ENCODE measurements at regions not wholly inside any gene's neighbourhood (a gene's known extent, or its start where the extent isn't known, plus 50 kb on each side); places are given as distances from the start of the nearest gene placed in this dataset.

- Histone ChIP-seq H4K8ac (ENCODE audit: low read depth, low read length) (no peak overlapping the region), H3K4me1 (ENCODE audit: control insufficient read depth, low read depth, low read length) (no peaks in the 10 kb centered on the region), H4K5ac (ENCODE audit: low read length) (no peak overlapping the region), H3K4me3 (ENCODE audit: low read length) (no peak overlapping the region), H2AK5ac (ENCODE audit: low read length) (no peak overlapping the region), H3K27ac (ENCODE audit: low read depth, low read length) (no peak overlapping the region), H3K79me2 (ENCODE audit: control insufficient read depth, insufficient read depth, low read length) (no peaks in the 10 kb centered on the region), H3K56ac (ENCODE audit: low read length) (no peak overlapping the region), H3K9ac (ENCODE audit: low read length) (no peak overlapping the region), H2BK5ac (ENCODE audit: low read length) (no peak overlapping the region), H3K27me3 (ENCODE audit: insufficient read depth, low read length, poor library complexity) (no peaks in the 10 kb centered on the region), H3K4me2 (ENCODE audit: low read length) (no peak overlapping the region), H2BK15ac (replicated peaks; ENCODE audit: low read depth) (no peak overlapping the region), H3K79me1 (ENCODE audit: low read length) (no peaks in the 10 kb centered on the region), H3K23ac (ENCODE audit: low read length) (no peak overlapping the region), H3K36me3 (ENCODE audit: control insufficient read depth, insufficient read depth, low read length) (no peaks in the 10 kb centered on the region), H3K18ac (ENCODE audit: low read length) (no peak overlapping the region), H3K4ac (ENCODE audit: low read depth, low read length) (no peak overlapping the region), H2BK120ac (ENCODE audit: low read depth, low read length) (no peak overlapping the region)
- WGBS (ENCODE audit: extremely low coverage, insufficient coverage, low lambda C conversion rate), result no CpG with 5 or more reads among the region's 7 CpGs
- DNase-seq, result no peak
Measured at GRCh38 chr2:9764153-9764778, 79.0 kb upstream of the TAF1B start.

- Histone ChIP-seq H3K27ac (ENCODE audit: low read depth, low read length) (no peak overlapping the region), H3K79me1 (ENCODE audit: low read length) (no peaks in the 10 kb centered on the region), H3K79me2 (ENCODE audit: control insufficient read depth, insufficient read depth, low read length) (no peaks in the 10 kb centered on the region), H2AK5ac (ENCODE audit: low read length) (no peak overlapping the region), H3K36me3 (ENCODE audit: control insufficient read depth, insufficient read depth, low read length) (no peaks in the 10 kb centered on the region), H3K9ac (ENCODE audit: low read length) (no peak overlapping the region), H2BK120ac (ENCODE audit: low read depth, low read length) (no peak overlapping the region), H4K8ac (ENCODE audit: low read depth, low read length) (no peak overlapping the region), H3K23ac (ENCODE audit: low read length) (no peak overlapping the region), H4K5ac (ENCODE audit: low read length) (no peak overlapping the region), H2BK5ac (ENCODE audit: low read length) (no peak overlapping the region), H3K56ac (ENCODE audit: low read length) (peak overlapping the region; percentile 61), H3K27me3 (ENCODE audit: insufficient read depth, low read length, poor library complexity) (no peaks in the 10 kb centered on the region), H3K4me3 (ENCODE audit: low read length) (no peak overlapping the region), H2BK15ac (replicated peaks; ENCODE audit: low read depth) (no peak overlapping the region), H3K4ac (ENCODE audit: low read depth, low read length) (no peak overlapping the region), H3K4me1 (ENCODE audit: control insufficient read depth, low read depth, low read length) (no peaks in the 10 kb centered on the region), H3K4me2 (ENCODE audit: low read length) (no peak overlapping the region), H3K18ac (ENCODE audit: low read length) (no peak overlapping the region)
- peak; percentile 44 for DNase-seq
- WGBS (ENCODE audit: extremely low coverage, insufficient coverage, low lambda C conversion rate), result no CpG with 5 or more reads among the region's 18 CpGs
Measured at GRCh38 chr2:9765611-9766531, 77.4 kb upstream of the TAF1B start.

GRCh38 chr2:9767656-9768281, 75.5 kb upstream of the TAF1B start:
- Histone ChIP-seq H2BK15ac (replicated peaks; ENCODE audit: low read depth) (no peak overlapping the region), H3K23ac (ENCODE audit: low read length) (no peak overlapping the region), H2AK5ac (ENCODE audit: low read length) (no peak overlapping the region), H3K36me3 (ENCODE audit: control insufficient read depth, insufficient read depth, low read length) (no peaks in the 10 kb centered on the region), H3K4ac (ENCODE audit: low read depth, low read length) (no peak overlapping the region), H3K4me1 (ENCODE audit: control insufficient read depth, low read depth, low read length) (no peaks in the 10 kb centered on the region), H3K4me3 (ENCODE audit: low read length) (no peak overlapping the region), H3K79me1 (ENCODE audit: low read length) (no peaks in the 10 kb centered on the region), H3K9ac (ENCODE audit: low read length) (no peak overlapping the region), H4K8ac (ENCODE audit: low read depth, low read length) (no peak overlapping the region), H3K18ac (ENCODE audit: low read length) (no peak overlapping the region), H2BK5ac (ENCODE audit: low read length) (no peak overlapping the region), H2BK120ac (ENCODE audit: low read depth, low read length) (no peak overlapping the region), H3K56ac (ENCODE audit: low read length) (no peak overlapping the region), H3K27me3 (ENCODE audit: insufficient read depth, low read length, poor library complexity) (no peaks in the 10 kb centered on the region), H3K4me2 (ENCODE audit: low read length) (no peak overlapping the region), H3K27ac (ENCODE audit: low read depth, low read length) (no peak overlapping the region), H4K5ac (ENCODE audit: low read length) (no peak overlapping the region), H3K79me2 (ENCODE audit: control insufficient read depth, insufficient read depth, low read length) (no peaks in the 10 kb centered on the region)
- DNase-seq, result no peak
- WGBS (ENCODE audit: extremely low coverage, insufficient coverage, low lambda C conversion rate), result no CpG with 5 or more reads among the region's 17 CpGs

- no peak overlapping the region for H3K23ac ChIP-seq (ENCODE audit: low read length)
- no peak overlapping the region for H2BK120ac ChIP-seq (ENCODE audit: low read depth, low read length)
- H4K8ac ChIP-seq (ENCODE audit: low read depth, low read length), result no peak overlapping the region
- no peak overlapping the region for H2BK5ac ChIP-seq (ENCODE audit: low read length)
- no peaks in the 10 kb centered on the region for H3K4me1 ChIP-seq (ENCODE audit: control insufficient read depth, low read depth, low read length)
- no peak overlapping the region for H2BK15ac ChIP-seq (replicated peaks; ENCODE audit: low read depth)
- peak overlapping the region; percentile 51 for H3K56ac ChIP-seq (ENCODE audit: low read length)
- H3K79me2 ChIP-seq (ENCODE audit: control insufficient read depth, insufficient read depth, low read length), result no peaks in the 10 kb centered on the region
- H3K18ac ChIP-seq (ENCODE audit: low read length), result no peak overlapping the region
- H3K27me3 ChIP-seq (ENCODE audit: insufficient read depth, low read length, poor library complexity), result no peaks in the 10 kb centered on the region
- no peak overlapping the region for H3K4me3 ChIP-seq (ENCODE audit: low read length)
- no peak overlapping the region for H3K4me2 ChIP-seq (ENCODE audit: low read length)
- no peak overlapping the region for H3K9ac ChIP-seq (ENCODE audit: low read length)
- H3K27ac ChIP-seq (ENCODE audit: low read depth, low read length), result no peak overlapping the region
- no CpG with 5 or more reads among the region's 12 CpGs for WGBS (ENCODE audit: extremely low coverage, insufficient coverage, low lambda C conversion rate)
- DNase-seq, result peak; percentile 89
- H3K36me3 ChIP-seq (ENCODE audit: control insufficient read depth, insufficient read depth, low read length), result no peaks in the 10 kb centered on the region
- H3K4ac ChIP-seq (ENCODE audit: low read depth, low read length), result no peak overlapping the region
- no peak overlapping the region for H2AK5ac ChIP-seq (ENCODE audit: low read length)
- no peak overlapping the region for H4K5ac ChIP-seq (ENCODE audit: low read length)
- no peaks in the 10 kb centered on the region for H3K79me1 ChIP-seq (ENCODE audit: low read length)
Measured at GRCh38 chr2:9768388-9768787, 74.9 kb upstream of the TAF1B start.

GRCh38 chr2:9769171-9770005, 73.9 kb upstream of the TAF1B start:
- Histone ChIP-seq H3K23ac (ENCODE audit: low read length) (no peak overlapping the region), H3K4me3 (ENCODE audit: low read length) (no peak overlapping the region), H3K27ac (ENCODE audit: low read depth, low read length) (no peak overlapping the region), H4K8ac (ENCODE audit: low read depth, low read length) (no peak overlapping the region), H3K4me2 (ENCODE audit: low read length) (no peak overlapping the region), H3K36me3 (ENCODE audit: control insufficient read depth, insufficient read depth, low read length) (no peaks in the 10 kb centered on the region), H2BK5ac (ENCODE audit: low read length) (no peak overlapping the region), H3K79me1 (ENCODE audit: low read length) (no peaks in the 10 kb centered on the region), H3K56ac (ENCODE audit: low read length) (no peak overlapping the region), H3K79me2 (ENCODE audit: control insufficient read depth, insufficient read depth, low read length) (no peaks in the 10 kb centered on the region), H4K5ac (ENCODE audit: low read length) (no peak overlapping the region), H3K27me3 (ENCODE audit: insufficient read depth, low read length, poor library complexity) (no peaks in the 10 kb centered on the region), H2BK15ac (replicated peaks; ENCODE audit: low read depth) (no peak overlapping the region), H2BK120ac (ENCODE audit: low read depth, low read length) (no peak overlapping the region), H3K18ac (ENCODE audit: low read length) (no peak overlapping the region), H2AK5ac (ENCODE audit: low read length) (no peak overlapping the region), H3K4me1 (ENCODE audit: control insufficient read depth, low read depth, low read length) (no peaks in the 10 kb centered on the region), H3K9ac (ENCODE audit: low read length) (no peak overlapping the region), H3K4ac (ENCODE audit: low read depth, low read length) (no peak overlapping the region)
- DNase-seq, result peak; percentile 66
- WGBS (ENCODE audit: extremely low coverage, insufficient coverage, low lambda C conversion rate), result no CpG with 5 or more reads among the region's 19 CpGs

Data from mesendoderm (in vitro differentiated cells).